ENCODE measurements at regions not wholly inside any gene's neighbourhood (a gene's known extent, or its start where the extent isn't known, plus 50 kb on each side); places are given as distances from the start of the nearest gene placed in this dataset.

DNA sequence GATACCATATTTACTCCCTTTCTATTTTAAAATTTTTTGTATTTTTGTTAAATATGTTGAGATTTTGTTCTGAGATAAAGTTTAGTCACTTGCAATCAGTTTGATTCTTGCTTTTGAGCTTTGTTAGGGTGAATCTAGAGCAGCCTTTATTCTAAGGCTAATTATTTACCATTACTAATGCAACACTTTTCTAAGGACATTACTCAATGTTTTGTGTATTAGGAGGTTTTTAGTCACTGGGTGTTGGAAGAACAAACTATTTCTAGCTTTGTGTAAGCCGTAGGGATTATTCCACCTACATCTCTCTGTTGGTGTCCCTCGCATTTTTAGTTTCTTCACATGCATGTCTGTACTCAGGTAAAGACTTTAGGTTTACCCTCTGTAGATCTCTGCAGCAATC is 379.5 kb upstream of the CD180 start:
- TF ChIP-seq FOXA1 (IDR thresholded peaks at IDR 0.05), result no peak
- TF ChIP-seq EGR1 (IDR thresholded peaks at IDR 0.05; ENCODE audit: low read depth in 2 of 2), result no peak
- no peak for TF ChIP-seq SP1 (IDR thresholded peaks at IDR 0.05)
- TF ChIP-seq, protein P1, sequence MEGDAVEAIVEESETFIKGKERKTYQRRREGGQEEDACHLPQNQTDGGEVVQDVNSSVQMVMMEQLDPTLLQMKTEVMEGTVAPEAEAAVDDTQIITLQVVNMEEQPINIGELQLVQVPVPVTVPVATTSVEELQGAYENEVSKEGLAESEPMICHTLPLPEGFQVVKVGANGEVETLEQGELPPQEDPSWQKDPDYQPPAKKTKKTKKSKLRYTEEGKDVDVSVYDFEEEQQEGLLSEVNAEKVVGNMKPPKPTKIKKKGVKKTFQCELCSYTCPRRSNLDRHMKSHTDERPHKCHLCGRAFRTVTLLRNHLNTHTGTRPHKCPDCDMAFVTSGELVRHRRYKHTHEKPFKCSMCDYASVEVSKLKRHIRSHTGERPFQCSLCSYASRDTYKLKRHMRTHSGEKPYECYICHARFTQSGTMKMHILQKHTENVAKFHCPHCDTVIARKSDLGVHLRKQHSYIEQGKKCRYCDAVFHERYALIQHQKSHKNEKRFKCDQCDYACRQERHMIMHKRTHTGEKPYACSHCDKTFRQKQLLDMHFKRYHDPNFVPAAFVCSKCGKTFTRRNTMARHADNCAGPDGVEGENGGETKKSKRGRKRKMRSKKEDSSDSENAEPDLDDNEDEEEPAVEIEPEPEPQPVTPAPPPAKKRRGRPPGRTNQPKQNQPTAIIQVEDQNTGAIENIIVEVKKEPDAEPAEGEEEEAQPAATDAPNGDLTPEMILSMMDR (IDR thresholded peaks at IDR 0.05; ENCODE audit: low read depth, low read length, missing input control), result no peak
- TF ChIP-seq, protein P2, sequence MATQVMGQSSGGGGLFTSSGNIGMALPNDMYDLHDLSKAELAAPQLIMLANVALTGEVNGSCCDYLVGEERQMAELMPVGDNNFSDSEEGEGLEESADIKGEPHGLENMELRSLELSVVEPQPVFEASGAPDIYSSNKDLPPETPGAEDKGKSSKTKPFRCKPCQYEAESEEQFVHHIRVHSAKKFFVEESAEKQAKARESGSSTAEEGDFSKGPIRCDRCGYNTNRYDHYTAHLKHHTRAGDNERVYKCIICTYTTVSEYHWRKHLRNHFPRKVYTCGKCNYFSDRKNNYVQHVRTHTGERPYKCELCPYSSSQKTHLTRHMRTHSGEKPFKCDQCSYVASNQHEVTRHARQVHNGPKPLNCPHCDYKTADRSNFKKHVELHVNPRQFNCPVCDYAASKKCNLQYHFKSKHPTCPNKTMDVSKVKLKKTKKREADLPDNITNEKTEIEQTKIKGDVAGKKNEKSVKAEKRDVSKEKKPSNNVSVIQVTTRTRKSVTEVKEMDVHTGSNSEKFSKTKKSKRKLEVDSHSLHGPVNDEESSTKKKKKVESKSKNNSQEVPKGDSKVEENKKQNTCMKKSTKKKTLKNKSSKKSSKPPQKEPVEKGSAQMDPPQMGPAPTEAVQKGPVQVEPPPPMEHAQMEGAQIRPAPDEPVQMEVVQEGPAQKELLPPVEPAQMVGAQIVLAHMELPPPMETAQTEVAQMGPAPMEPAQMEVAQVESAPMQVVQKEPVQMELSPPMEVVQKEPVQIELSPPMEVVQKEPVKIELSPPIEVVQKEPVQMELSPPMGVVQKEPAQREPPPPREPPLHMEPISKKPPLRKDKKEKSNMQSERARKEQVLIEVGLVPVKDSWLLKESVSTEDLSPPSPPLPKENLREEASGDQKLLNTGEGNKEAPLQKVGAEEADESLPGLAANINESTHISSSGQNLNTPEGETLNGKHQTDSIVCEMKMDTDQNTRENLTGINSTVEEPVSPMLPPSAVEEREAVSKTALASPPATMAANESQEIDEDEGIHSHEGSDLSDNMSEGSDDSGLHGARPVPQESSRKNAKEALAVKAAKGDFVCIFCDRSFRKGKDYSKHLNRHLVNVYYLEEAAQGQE (IDR thresholded peaks at IDR 0.05), result no peak
- TF ChIP-seq RAD21 (IDR thresholded peaks at IDR 0.05), result peak in 1 of 2 donors; percentile 16
- peak in 1 of 2 donors; percentile 32 for TF ChIP-seq RXRA (IDR thresholded peaks at IDR 0.05)
- no peak for TF ChIP-seq TAF1 (conservative IDR thresholded peaks at IDR 0.05)
- no peak for TF ChIP-seq GABPA (IDR thresholded peaks at IDR 0.05 in 1 of 2, conservative IDR thresholded peaks at IDR 0.05 in 1 of 2)
- TF ChIP-seq, protein P3, sequence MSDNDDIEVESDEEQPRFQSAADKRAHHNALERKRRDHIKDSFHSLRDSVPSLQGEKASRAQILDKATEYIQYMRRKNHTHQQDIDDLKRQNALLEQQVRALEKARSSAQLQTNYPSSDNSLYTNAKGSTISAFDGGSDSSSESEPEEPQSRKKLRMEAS (IDR thresholded peaks at IDR 0.05), result no peak
- TF ChIP-seq YY1 (IDR thresholded peaks at IDR 0.05), result no peak
- TF ChIP-seq, protein P4, sequence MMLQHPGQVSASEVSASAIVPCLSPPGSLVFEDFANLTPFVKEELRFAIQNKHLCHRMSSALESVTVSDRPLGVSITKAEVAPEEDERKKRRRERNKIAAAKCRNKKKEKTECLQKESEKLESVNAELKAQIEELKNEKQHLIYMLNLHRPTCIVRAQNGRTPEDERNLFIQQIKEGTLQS (IDR thresholded peaks at IDR 0.05), result no peak

Data from liver (tissue), 3 donors.